Activated CD8-positive, alpha-beta T cell treated with anti-CD3 and anti-CD28 coated beads, Interleukin-2, amount 10 ng/mL, durations not matched to agents 7 days and 5 days (primary cell): ENCODE measurements at regions not wholly inside any gene's neighbourhood (a gene's known extent, or its start where the extent isn't known, plus 50 kb on each side); places are given as distances from the start of the nearest gene placed in this dataset.
"Not testable (repeated sequence)": the region's sequence is repeated elsewhere in the genome, so short reads cannot be mapped to it uniquely, and the experiment has no call there.

Experiments
- ATAC-seq: fragments of 150-1000 bp; cut with Tn5 transposase; one replicate; pipeline ENCODE4 v1.10.0; 2021; ENCODE audit warnings: moderate library complexity
- CTCF ChIA-PET: fragments of 350-600 bp; sonication (Branson Sonifier 250); formaldehyde crosslinking; loops from one replicate; lab custom pipeline; 2021; ENCODE audit warnings: antibody characterized with exemption; lab: Charles Lee
- POLR2A ChIA-PET: fragments of 350-600 bp; sonication (Branson Sonifier 250); formaldehyde crosslinking; loops from one replicate; lab custom pipeline; 2021; ENCODE audit warnings: antibody characterized with exemption; lab: Charles Lee
- DNase-seq: peaks from one replicate; pipeline ENCODE4 v3.0.0-alpha.2; 2020
- H3K27ac Mint-ChIP-seq: one replicate; pipeline ENCODE4 v1.8.0; 2021; ENCODE audit warnings: mild to moderate bottlenecking, mixed read lengths
- H3K27me3 Mint-ChIP-seq: one replicate; pipeline ENCODE4 v1.8.0; 2021; ENCODE audit warnings: low read depth, mixed read lengths
- H3K36me3 Mint-ChIP-seq: one replicate; pipeline ENCODE4 v1.8.0; 2021; ENCODE audit warnings: low read depth, mixed read lengths
- H3K4me1 Mint-ChIP-seq: one replicate; pipeline ENCODE4 v1.8.0; 2021; ENCODE audit warnings: low read depth, mixed read lengths
- H3K4me3 Mint-ChIP-seq: one replicate; pipeline ENCODE4 v1.8.0; 2021; ENCODE audit warnings: mild to moderate bottlenecking, mixed read lengths
- H3K9me3 Mint-ChIP-seq: one replicate; pipeline ENCODE4 v1.8.0; 2022; ENCODE audit warnings: mixed read lengths; ENCODE audit not compliant: insufficient read depth

DNA sequence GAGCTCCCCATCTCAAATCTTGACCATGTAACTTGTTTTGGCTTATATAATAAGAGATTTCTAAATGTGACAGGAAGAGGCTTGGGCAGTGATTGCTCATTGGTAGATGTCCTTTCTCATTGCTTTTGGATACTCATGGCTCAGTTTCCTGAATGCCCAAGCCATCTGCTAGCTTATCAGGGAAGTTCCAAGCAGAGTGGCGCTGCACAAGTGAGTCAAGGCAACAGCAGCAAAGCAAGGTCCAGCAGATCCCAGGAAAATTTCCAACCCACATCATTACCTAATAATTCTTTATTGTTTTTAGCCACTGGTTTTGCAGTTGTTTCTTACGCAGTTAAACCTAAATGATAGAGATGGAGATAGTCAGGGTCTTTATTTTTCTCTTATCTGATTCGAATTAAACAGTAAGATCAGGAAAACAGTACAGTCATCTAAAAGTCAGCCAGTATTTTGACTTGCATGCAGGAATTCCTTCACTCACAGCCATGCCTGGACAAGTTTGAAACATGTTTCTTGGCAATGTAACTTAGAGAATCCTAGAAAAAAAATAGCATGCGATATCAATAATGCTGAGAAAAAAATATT lies 349.7 kb upstream of the TMEFF2 start:
- DNase-seq (no peak), ATAC-seq (no peak)
- no peak overlapping the region for H3K27ac Mint-ChIP-seq
- ChIA-PET CTCF (no interaction called here), POLR2A (no interaction called here)
- no peak overlapping the region for H3K4me3 Mint-ChIP-seq
- H3K4me1 Mint-ChIP-seq = no peaks in the 10 kb centered on the region
- H3K36me3 Mint-ChIP-seq = no peaks in the 10 kb centered on the region
- no peaks in the 10 kb centered on the region for H3K9me3 Mint-ChIP-seq
- H3K27me3 Mint-ChIP-seq = no peaks in the 10 kb centered on the region

DNA sequence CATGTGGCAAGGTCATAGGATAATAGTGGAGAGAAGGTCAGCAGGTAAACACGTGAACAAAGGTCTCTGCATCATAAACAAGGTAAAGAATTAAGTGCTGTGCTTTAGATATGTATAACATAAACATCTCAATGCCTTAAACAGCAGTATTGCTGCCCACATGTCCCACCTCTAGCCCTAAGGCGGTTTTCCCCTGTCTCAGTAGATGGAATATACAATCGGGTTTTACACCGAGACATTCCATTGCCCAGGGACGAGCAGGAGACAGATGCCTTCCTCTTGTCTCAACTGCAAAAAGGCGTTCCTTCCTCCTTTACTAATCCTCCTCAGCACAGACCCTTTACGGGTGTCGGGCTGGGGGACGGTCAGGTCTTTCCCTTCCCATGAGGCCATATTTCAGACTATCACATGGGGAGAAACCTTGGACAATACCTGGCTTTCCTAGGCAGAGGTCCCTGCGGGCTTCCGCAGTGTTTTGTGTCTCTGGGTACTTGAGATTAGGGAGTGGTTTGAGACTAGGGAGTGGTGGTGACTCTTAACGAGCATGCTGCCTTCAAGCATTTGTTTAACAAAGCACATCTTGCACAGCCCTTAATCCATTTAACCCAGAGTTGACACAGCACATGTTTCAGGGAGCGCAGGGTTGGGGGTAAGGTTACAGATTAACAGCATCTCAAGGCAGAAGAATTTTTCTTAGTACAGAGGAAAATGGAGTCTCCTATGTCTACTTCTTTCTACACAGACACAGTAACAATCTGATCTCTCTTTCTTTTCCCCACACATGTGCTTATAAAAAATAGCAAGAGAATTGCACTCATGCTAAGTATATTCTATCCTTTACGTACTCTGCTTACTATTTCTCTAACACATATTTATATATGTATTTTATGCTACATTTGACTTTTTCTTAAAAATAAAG lies 347.7 kb upstream of the TMEFF2 start:
- H3K4me3 Mint-ChIP-seq, H3K27ac Mint-ChIP-seq, DNase-seq, CTCF ChIA-PET, POLR2A ChIA-PET, H3K36me3 Mint-ChIP-seq, H3K4me1 Mint-ChIP-seq, H3K9me3 Mint-ChIP-seq, H3K27me3 Mint-ChIP-seq, ATAC-seq: not testable (repeated sequence)

DNA sequence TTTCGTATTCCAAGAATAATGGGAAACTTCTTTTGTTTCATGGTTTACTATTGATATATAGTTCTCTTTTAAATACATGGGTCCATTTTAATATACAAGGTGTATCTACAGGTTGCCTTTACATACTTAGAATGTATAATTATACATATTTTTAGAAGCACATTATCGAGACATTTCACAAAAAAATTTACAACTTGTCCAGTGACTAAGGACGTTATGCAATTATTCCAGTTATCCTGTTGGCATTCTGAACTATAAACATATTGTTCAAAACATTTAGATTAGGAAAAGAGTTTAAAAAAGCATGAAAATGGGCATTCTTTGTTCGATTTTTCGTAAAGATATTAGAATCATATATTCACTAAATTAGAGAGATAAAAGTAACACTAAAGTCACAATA lies 344.6 kb upstream of the TMEFF2 start:
- CTCF ChIA-PET = no interaction called here
- ATAC-seq = no peak
- H3K36me3 Mint-ChIP-seq = no peaks in the 10 kb centered on the region
- no peaks in the 10 kb centered on the region for H3K27me3 Mint-ChIP-seq
- DNase-seq = no peak
- H3K27ac Mint-ChIP-seq = no peak overlapping the region
- no peaks in the 10 kb centered on the region for H3K4me1 Mint-ChIP-seq
- no peaks in the 10 kb centered on the region for H3K9me3 Mint-ChIP-seq
- H3K4me3 Mint-ChIP-seq = no peak overlapping the region
- POLR2A ChIA-PET = no interaction called here

DNA sequence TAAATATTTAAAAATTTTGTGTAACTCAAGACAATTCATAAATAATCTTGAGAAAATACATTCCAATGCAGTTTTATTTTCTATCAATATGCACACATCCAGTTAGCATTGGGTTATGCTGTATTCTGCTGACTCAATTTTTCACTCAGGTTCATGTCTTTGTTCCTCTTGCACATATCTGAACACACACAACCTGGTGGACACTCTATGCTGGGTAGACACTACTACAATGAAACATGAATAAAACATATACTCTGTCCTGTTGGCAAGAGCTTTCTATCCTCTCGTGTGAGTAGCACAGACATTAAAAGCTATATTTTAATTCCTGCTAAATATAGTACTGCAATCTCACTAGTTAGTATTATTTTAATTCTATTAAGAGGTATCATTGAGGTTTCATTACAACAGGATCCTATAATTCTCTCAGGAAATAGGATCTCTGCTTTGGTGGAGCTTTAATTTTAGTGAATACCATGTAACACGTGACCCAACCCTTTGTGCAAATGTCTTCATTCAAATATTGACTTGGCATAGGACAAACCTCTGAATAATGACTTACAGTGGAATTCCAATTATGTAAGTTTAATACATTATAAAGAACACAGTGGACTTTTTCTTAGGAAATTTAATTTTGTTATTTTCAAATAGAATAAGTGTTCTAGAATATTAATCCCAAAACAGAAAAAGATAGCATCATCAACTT lies 342.3 kb upstream of the TMEFF2 start:
- no peaks in the 10 kb centered on the region for H3K27me3 Mint-ChIP-seq
- H3K36me3 Mint-ChIP-seq = no peaks in the 10 kb centered on the region
- H3K9me3 Mint-ChIP-seq = no peaks in the 10 kb centered on the region
- no peak overlapping the region for H3K27ac Mint-ChIP-seq
- DNase-seq (no peak), ATAC-seq (no peak)
- CTCF ChIA-PET = no interaction called here
- POLR2A ChIA-PET = no interaction called here
- H3K4me1 Mint-ChIP-seq = no peaks in the 10 kb centered on the region
- H3K4me3 Mint-ChIP-seq = no peak overlapping the region

DNA sequence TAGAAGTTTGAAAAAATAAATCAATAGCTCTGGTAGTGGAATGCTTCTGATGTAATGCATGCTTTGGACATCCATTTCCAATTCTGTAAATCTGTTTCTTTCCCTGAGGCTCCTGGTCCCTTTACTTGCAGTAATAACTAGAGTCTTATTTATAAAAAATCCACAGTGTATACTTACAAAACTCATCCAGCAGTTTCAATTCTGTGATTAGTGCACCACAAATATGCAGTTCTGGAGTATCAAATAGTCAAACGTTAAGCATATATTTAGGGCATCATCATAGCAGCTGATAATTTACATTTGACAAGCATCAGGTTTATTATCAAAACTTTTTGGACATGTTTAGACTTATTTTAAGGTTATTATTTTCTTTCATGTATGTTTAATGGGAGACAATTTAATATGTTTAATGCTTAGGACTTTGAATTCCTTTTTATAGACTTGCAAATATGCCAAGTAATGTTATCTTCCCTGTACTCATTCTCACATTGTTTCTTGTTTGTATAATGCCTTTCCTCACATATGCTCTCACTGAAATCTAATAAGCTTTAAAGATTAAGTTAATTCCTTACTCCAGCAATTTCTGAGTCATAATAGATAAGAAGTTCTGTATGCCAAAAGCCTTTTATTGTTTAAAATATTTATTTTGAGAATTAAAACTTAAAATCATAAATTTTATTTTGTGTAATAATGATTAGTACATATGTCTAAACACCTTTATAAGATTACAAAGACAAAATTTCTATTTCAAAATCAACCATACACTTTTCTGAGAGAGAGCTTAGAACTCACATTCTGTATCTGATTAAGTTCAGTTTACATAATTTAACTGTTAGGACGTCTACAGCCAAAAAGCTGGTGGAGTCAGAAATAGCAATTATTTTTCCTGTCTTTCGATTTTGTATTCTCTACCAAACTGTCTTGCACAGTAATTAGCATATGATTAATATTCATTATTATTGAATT lies 341.5 kb upstream of the TMEFF2 start:
- CTCF ChIA-PET = no interaction called here
- Mint-ChIP-seq H3K4me3 (no peak overlapping the region), H3K4me1 (no peaks in the 10 kb centered on the region), H3K27ac (no peak overlapping the region), H3K9me3 (no peaks in the 10 kb centered on the region), H3K27me3 (no peaks in the 10 kb centered on the region), H3K36me3 (no peaks in the 10 kb centered on the region)
- DNase-seq = no peak
- ATAC-seq = no peak
- POLR2A ChIA-PET = no interaction called here

DNA sequence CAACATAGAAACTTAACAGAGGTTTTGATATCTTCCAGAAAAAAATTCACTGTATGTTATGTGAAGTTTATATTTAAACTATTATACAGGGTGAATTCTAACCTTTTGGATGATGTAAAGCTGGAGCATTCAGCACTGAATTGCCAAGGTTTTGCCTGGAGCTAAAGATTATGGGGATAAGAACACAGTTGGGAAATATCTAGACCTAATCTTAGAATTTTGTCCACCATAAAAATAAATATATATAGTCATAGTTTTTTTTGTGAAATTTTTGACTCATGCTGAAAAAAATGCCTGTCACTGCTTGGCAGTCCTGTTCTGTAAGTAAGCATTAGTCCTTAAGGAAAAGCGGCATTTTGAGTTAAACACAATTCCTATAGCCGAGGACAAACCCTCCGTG lies 339.3 kb upstream of the TMEFF2 start:
- Mint-ChIP-seq H3K4me3 (no peak overlapping the region), H3K36me3 (no peaks in the 10 kb centered on the region), H3K9me3 (no peaks in the 10 kb centered on the region), H3K27me3 (no peaks in the 10 kb centered on the region), H3K4me1 (no peaks in the 10 kb centered on the region), H3K27ac (no peak overlapping the region)
- ATAC-seq (no peak), DNase-seq (no peak)
- ChIA-PET POLR2A (no interaction called here), CTCF (no interaction called here)

DNA sequence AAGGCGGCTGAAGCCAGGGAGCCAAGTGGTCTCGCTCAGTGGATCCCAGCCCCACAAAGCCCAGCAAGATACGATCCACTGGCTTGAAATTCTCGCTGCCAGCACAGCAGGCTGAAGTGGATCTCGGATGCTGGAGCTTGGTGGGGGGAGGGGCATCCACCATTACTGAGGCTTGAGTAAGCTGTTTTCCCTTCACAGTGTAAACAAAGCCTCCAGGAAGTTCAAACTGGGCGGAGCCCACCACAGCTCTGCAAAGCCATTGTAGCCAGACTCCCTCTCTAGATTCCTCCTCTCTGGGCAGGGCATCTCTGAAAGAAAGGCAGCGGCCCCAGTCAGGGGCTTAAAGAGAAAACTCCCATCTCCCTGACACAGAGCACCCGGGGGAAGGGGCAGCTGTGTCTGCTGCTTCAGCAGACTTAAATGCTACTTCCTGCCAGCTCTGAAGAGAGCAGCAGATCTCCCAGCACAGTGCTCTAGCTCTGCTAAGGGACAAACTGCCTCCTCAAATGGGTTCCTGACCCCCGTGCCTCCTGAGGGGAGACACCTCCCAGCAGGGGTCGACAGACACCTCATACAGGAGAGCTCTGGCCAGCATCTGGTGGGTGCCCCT lies 330.0 kb upstream of the TMEFF2 start:
- H3K4me3 Mint-ChIP-seq, POLR2A ChIA-PET, DNase-seq, ATAC-seq, CTCF ChIA-PET, H3K27me3 Mint-ChIP-seq, H3K36me3 Mint-ChIP-seq, H3K4me1 Mint-ChIP-seq, H3K27ac Mint-ChIP-seq, H3K9me3 Mint-ChIP-seq: not testable (repeated sequence)

DNA sequence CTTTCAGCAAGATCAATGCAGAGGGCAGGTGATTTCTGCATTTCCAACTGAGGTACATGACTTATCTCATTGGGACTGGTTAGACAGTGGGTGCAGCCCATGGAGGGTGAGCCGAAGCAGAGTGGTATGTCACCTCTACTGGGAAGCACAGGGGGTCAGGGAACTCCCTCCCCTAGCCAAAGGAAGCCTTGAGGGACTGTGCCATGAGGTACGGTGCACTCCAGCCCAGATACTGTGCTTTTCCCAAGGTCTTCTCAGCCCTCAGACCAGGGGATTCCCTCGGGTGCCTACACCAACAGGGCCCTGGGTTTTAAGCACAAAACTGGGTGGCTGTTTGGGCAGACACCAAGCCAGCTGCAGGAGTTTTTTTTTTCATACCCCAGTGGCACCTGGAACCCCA lies 329.5 kb upstream of the TMEFF2 start:
- H3K36me3 Mint-ChIP-seq, POLR2A ChIA-PET, H3K4me3 Mint-ChIP-seq, H3K9me3 Mint-ChIP-seq, H3K4me1 Mint-ChIP-seq, ATAC-seq, CTCF ChIA-PET, DNase-seq, H3K27me3 Mint-ChIP-seq, H3K27ac Mint-ChIP-seq: not testable (repeated sequence)

DNA sequence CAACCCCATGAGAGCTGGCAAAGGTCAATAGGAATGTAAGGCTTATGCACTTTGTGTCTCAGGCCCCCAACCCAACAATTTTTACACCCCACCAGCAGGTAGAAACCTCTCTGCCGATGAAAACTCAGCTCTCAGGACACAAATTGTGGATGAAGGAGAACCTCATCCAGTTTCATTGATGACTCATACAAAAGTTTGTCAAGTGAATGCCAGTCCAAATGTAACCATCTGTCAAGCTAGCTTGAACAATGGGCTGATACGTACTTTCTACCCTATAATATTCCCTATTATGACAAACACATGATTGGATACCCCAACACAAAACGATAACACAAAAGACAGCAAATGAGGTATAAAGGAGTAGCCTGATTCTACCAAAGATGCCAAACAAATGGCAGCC lies 321.2 kb upstream of the TMEFF2 start:
- ChIA-PET POLR2A (no interaction called here), CTCF (no interaction called here)
- no peak for DNase-seq
- no peak for ATAC-seq
- Mint-ChIP-seq H3K9me3 (no peaks in the 10 kb centered on the region), H3K36me3 (no peaks in the 10 kb centered on the region), H3K4me3 (no peak overlapping the region), H3K4me1 (no peaks in the 10 kb centered on the region), H3K27me3 (no peaks in the 10 kb centered on the region), H3K27ac (no peak overlapping the region)

DNA sequence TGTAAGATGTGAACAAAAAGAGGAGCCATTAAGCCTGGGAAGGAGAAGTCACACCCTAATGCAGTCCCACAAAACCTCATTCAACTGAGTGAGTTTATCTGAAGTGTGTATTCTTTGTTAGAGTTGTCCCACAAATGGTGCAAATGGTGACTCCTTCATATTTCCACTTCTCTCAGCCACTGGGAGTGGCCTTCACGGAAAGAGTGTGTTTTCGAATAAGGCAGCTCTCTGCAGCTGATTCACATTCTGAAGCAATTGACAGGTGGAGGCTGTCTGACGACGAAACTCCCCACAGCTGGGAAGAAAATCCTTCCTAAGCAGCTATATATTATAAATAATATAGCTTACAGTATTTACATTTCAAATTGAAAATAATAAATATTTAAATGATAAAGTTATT lies 318.8 kb upstream of the TMEFF2 start:
- Mint-ChIP-seq H3K4me3 (no peak overlapping the region), H3K4me1 (no peaks in the 10 kb centered on the region), H3K27ac (no peak overlapping the region), H3K36me3 (no peaks in the 10 kb centered on the region), H3K9me3 (no peaks in the 10 kb centered on the region), H3K27me3 (no peaks in the 10 kb centered on the region)
- DNase-seq (no peak), ATAC-seq (no peak)
- POLR2A ChIA-PET = no interaction called here
- CTCF ChIA-PET = no interaction called here

DNA sequence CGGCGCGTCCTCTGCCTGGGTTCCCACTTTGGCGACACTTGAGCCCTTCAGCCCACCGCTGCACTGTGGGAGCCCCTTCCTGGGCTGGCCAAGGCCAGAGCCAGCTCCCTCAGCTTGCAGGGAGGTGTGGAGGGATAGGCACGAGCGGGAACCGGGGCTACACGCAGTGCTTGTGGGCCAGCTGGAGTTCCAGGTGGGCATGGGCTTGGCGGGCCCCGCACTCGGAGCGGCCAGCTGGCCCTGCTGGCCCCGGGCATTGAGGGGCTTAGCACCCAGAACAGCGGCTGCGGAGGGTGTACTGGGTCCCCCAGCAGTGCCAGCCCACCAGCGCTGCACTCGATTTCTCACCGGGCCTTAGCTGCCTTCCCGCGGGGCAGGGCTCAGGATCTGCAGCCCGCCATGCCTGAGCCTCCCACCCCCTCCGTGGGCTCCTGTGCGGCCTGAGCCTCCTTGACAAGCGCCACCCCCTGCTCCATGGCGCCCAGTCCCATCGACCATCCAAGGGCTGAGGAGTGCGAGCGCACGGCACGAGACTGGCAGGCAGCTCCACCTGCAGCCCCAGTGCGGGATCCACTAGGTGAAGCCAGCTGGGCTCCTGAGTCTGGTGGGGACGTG lies 313.2 kb upstream of the TMEFF2 start:
- H3K9me3 Mint-ChIP-seq, H3K27me3 Mint-ChIP-seq, DNase-seq, POLR2A ChIA-PET, H3K4me3 Mint-ChIP-seq, H3K27ac Mint-ChIP-seq, CTCF ChIA-PET, H3K36me3 Mint-ChIP-seq, ATAC-seq, H3K4me1 Mint-ChIP-seq: not testable (repeated sequence)
